ENCODE measurements at regions not wholly inside any gene's neighbourhood (a gene's known extent, or its start where the extent isn't known, plus 50 kb on each side); places are given as distances from the start of the nearest gene placed in this dataset.

GRCh38 chr14:98240376-98240775, 1031.6 kb downstream of the BCL11B start:
- DNase-seq (ENCODE audit: low read depth in 3 of 3, low spot score in 1 of 3): no peak

- no peak for DNase-seq (ENCODE audit: low read depth in 3 of 3, low spot score in 1 of 3)
These were observed 1029.1 kb downstream of the BCL11B start for GRCh38 chr14:98242903-98243302.

GRCh38 chr14:98243332-98243731, 1028.7 kb downstream of the BCL11B start:
- DNase-seq (ENCODE audit: low read depth in 3 of 3, low spot score in 1 of 3): no peak

- no peak for DNase-seq (ENCODE audit: low read depth in 3 of 3, low spot score in 1 of 3)
These were observed 1027.6 kb downstream of the BCL11B start for GRCh38 chr14:98244162-98244948.

- no peak for DNase-seq (ENCODE audit: low read depth in 3 of 3, low spot score in 1 of 3)
These were observed 1026.9 kb downstream of the BCL11B start for GRCh38 chr14:98244966-98245569.

GRCh38 chr14:98249057-98249456, 1022.9 kb downstream of the BCL11B start:
- no peak for DNase-seq (ENCODE audit: low read depth in 3 of 3, low spot score in 1 of 3)

- no peak for DNase-seq (ENCODE audit: low read depth in 3 of 3, low spot score in 1 of 3)
These were observed 1022.5 kb downstream of the BCL11B start for GRCh38 chr14:98249476-98249875.

GRCh38 chr14:98252820-98253219, 1019.2 kb downstream of the BCL11B start:
- no peak for DNase-seq (ENCODE audit: low read depth in 3 of 3, low spot score in 1 of 3)

GRCh38 chr14:98259881-98260280, 1012.1 kb downstream of the BCL11B start:
- DNase-seq (ENCODE audit: low read depth in 3 of 3, low spot score in 1 of 3): no peak

- DNase-seq (ENCODE audit: low read depth in 3 of 3, low spot score in 1 of 3): no peak
These were observed 1009.4 kb downstream of the BCL11B start for GRCh38 chr14:98262566-98262965.

- DNase-seq (ENCODE audit: low read depth in 3 of 3, low spot score in 1 of 3): no peak
These were observed 1002.5 kb downstream of the BCL11B start for GRCh38 chr14:98269533-98269932.

GRCh38 chr14:98270201-98270600, 1001.8 kb downstream of the BCL11B start:
- no peak for DNase-seq (ENCODE audit: low read depth in 3 of 3, low spot score in 1 of 3)

- no peak for DNase-seq (ENCODE audit: low read depth in 3 of 3, low spot score in 1 of 3)
These were observed 997.4 kb downstream of the BCL11B start for GRCh38 chr14:98274596-98274995.

- no peak for DNase-seq (ENCODE audit: low read depth in 3 of 3, low spot score in 1 of 3)
These were observed 993.2 kb downstream of the BCL11B start for GRCh38 chr14:98278800-98279199.

GRCh38 chr14:98280436-98280835, 991.6 kb downstream of the BCL11B start:
- DNase-seq (ENCODE audit: low read depth in 3 of 3, low spot score in 1 of 3): no peak

- DNase-seq (ENCODE audit: low read depth in 3 of 3, low spot score in 1 of 3): no peak
These were observed 983.2 kb downstream of the BCL11B start for GRCh38 chr14:98288825-98289224.

GRCh38 chr14:98290596-98290995, 981.4 kb downstream of the BCL11B start:
- DNase-seq (ENCODE audit: low read depth in 3 of 3, low spot score in 1 of 3): no peak

- no peak for DNase-seq (ENCODE audit: low read depth in 3 of 3, low spot score in 1 of 3)
These were observed 979.8 kb downstream of the BCL11B start for GRCh38 chr14:98292191-98292590.

- DNase-seq (ENCODE audit: low read depth in 3 of 3, low spot score in 1 of 3): no peak
These were observed 978.4 kb downstream of the BCL11B start for GRCh38 chr14:98293576-98293975.

GRCh38 chr14:98296895-98297294, 975.1 kb downstream of the BCL11B start:
- DNase-seq (ENCODE audit: low read depth in 3 of 3, low spot score in 1 of 3): no peak

GRCh38 chr14:98297567-98297966, 974.4 kb downstream of the BCL11B start:
- DNase-seq (ENCODE audit: low read depth in 3 of 3, low spot score in 1 of 3): no peak

GRCh38 chr14:98298481-98299244, 973.3 kb downstream of the BCL11B start:
- DNase-seq (ENCODE audit: low read depth in 3 of 3, low spot score in 1 of 3): no peak

All from stimulated activated CD4-positive, alpha-beta T cell treated with anti-CD3 and anti-CD28 coated beads, TNF-alpha, amount 100 ng/mL, for 1 hour (primary cell).